Esophagus squamous epithelium (tissue), 4 donors: ENCODE measurements at regions not wholly inside any gene's neighbourhood (a gene's known extent, or its start where the extent isn't known, plus 50 kb on each side); places are given as distances from the start of the nearest gene placed in this dataset.

Experiments
- CTCF ChIP-seq, 6 experiments: fragments of 450-650 bp in 4 of 6; fragments of 200-600 bp in 2 of 6; sonication (generic) in 2 of 6; IDR thresholded peaks; one replicate each; pipeline ENCODE4 v1.5.1; 2016 to 2019; ENCODE audit warnings: antibody characterized with exemption in 6 of 6, mild to moderate bottlenecking in 4 of 6, moderate library complexity in 4 of 6
- POLR2A ChIP-seq, 4 donors: fragments of 450-650 bp; IDR thresholded peaks; one replicate each; pipeline ENCODE4 v1.6.1; 2017; ENCODE audit warnings: antibody characterized with exemption in 4 of 4, mild to moderate bottlenecking in 4 of 4, moderate library complexity in 3 of 4

- TF ChIP-seq POLR2A (IDR thresholded peaks at IDR 0.05), result no peak
- no peak for TF ChIP-seq CTCF (IDR thresholded peaks at IDR 0.05)
These were observed 200.0 kb downstream of the PPP1R2C start for GRCh38 chrX:42577936-42578470.
